ENCODE measurements at regions not wholly inside any gene's neighbourhood (a gene's known extent, or its start where the extent isn't known, plus 50 kb on each side); places are given as distances from the start of the nearest gene placed in this dataset.

DNA sequence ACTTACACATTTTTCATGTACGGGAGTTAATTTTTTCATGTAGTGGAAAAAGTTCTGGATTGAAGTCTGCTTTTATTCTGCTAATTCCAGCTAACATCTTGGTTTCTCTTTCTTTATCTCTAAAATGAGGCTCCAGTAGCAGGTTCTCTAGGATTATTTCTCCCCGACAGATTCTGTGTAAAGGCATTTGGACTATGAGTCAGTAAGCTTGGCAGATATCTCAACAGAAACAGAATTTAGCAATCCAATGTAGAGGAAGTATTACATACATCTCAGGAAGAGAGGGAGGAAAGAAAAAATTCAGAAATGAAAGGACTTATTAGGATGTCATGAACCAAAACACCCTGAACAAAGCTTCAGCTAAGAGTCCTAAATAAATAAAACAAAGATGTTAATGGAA lies 1682.3 kb upstream of the TENM3 start:
- TF ChIP-seq, protein P1, sequence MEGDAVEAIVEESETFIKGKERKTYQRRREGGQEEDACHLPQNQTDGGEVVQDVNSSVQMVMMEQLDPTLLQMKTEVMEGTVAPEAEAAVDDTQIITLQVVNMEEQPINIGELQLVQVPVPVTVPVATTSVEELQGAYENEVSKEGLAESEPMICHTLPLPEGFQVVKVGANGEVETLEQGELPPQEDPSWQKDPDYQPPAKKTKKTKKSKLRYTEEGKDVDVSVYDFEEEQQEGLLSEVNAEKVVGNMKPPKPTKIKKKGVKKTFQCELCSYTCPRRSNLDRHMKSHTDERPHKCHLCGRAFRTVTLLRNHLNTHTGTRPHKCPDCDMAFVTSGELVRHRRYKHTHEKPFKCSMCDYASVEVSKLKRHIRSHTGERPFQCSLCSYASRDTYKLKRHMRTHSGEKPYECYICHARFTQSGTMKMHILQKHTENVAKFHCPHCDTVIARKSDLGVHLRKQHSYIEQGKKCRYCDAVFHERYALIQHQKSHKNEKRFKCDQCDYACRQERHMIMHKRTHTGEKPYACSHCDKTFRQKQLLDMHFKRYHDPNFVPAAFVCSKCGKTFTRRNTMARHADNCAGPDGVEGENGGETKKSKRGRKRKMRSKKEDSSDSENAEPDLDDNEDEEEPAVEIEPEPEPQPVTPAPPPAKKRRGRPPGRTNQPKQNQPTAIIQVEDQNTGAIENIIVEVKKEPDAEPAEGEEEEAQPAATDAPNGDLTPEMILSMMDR (IDR thresholded peaks at IDR 0.05; ENCODE audit: low read depth, low read length): no peak
- in situ Hi-C loops (cut with HindIII; ENCODE audit: low sequenced_read_pairs): no loop called here
- DNase-seq (ENCODE audit: low read depth, low spot score): peak; percentile 61

DNA sequence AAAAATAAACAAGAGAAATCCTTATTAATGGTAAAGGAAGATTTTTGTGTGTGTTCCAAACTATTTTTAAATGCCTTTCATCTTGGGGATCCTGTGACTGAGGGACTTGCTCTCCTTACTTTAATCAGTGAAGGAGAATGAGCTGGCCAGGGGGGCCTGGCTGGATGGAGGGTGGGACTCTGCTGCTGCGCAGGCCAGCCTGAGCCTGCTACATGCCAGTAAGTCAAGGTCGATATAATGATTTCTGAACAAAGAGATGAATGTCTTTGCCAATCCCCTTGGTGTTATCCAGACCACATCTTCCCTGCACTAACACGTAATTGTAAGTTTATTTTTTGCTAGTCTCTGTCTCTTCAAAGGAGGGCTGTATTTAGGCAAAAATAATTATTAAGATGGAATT lies 1679.2 kb upstream of the TENM3 start:
- H3K4me3 ChIP-seq (ENCODE audit: low read depth, low read length): no peak overlapping the region
- in situ Hi-C loops (cut with HindIII; ENCODE audit: low sequenced_read_pairs): no loop called here
- TF ChIP-seq, protein P1 (IDR thresholded peaks at IDR 0.05; ENCODE audit: low read depth, low read length): no peak
- no peak for DNase-seq (ENCODE audit: low read depth, low spot score)

More for the DNA sequence above, 1682.3 kb upstream of the TENM3 start:
- H3K4me3 ChIP-seq (ENCODE audit: low read depth, low read length): no peak overlapping the region

DNA sequence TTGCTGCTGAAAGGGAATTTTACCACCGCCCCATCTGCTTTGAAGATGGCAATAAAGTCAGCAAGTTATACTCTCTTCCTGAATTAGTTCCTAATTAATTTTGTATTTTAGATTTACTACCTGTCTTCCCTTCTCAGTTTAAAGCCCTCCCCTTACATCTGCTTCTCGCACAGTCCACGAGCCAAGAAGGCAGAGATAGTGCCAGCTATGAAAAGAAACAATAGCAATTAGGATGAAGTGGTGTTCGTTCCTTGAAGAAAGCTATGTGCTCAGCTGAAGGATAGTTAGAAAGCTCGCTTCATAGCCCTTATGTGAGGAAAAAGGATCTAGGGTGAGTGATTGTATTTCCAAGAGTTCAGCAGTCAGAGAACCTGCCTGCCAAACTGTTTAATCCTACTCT lies 1678.8 kb upstream of the TENM3 start:
- H3K4me3 ChIP-seq (ENCODE audit: low read depth, low read length): no peak overlapping the region
- in situ Hi-C loops (cut with HindIII; ENCODE audit: low sequenced_read_pairs): no loop called here

DNA sequence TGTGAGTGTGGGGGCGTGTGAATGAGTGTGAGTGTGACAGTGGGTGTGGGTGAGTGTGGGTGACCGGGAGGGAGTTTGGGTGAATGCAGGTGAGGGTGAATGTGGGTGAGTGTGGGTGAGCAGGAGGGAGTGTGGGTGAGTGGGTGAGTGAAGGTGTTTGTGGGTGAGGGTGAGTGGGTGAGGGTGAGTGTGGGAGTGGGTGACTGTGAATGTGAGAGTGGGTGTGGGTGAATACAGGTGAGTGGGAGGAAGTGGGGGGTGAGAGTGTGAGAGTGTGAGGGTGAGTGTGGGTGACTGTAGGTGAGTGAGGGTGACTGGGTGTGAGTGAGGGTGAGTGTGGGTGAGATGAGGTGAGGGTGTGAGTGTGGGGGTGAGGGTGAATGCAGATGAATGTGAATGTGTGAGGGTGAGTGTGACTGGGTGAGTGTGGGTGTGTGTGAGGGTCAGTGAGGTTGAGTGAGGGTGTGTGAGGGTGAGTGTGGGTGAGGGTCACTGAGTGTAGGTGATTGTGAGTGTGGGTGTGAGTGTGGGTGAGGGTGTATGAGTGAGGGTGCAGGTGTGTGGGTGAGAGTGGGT lies 1677.3 kb upstream of the TENM3 start:
- TF ChIP-seq, protein P1 (IDR thresholded peaks at IDR 0.05; ENCODE audit: low read depth, low read length): no peak
- in situ Hi-C loops (cut with HindIII; ENCODE audit: low sequenced_read_pairs): no loop called here

More for the DNA sequence above, 1678.8 kb upstream of the TENM3 start:
- TF ChIP-seq, protein P1 (IDR thresholded peaks at IDR 0.05; ENCODE audit: low read depth, low read length): no peak
- no peak for DNase-seq (ENCODE audit: low read depth, low spot score)

DNA sequence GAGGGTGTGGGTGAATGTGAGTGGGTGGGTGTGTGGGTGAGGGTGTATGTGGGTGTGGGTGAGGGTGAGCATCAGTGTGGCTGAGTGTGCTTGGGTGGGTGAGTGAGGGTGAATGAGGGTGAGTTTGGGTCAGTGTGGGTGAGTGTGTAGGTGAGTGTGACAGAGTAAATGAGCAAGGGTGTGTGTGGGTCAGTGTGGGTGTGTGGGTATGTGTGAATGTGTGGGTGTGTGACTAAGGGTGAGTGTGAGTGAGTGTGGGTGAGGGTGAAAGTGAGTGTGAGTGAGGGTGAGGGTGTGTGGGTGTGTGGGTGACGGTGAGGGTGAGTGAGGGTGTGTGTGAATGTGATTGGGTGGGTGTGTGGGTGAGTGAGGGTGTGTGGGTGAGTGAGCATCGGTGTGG lies 1676.7 kb upstream of the TENM3 start:
- no peak overlapping the region for H3K4me3 ChIP-seq (ENCODE audit: low read depth, low read length)
- in situ Hi-C loops (cut with HindIII; ENCODE audit: low sequenced_read_pairs): no loop called here
- TF ChIP-seq, protein P1 (IDR thresholded peaks at IDR 0.05; ENCODE audit: low read depth, low read length): no peak
- no peak for DNase-seq (ENCODE audit: low read depth, low spot score)

More for the DNA sequence above, 1677.3 kb upstream of the TENM3 start:
- H3K4me3 ChIP-seq (ENCODE audit: low read depth, low read length): no peak overlapping the region
- DNase-seq (ENCODE audit: low read depth, low spot score): no peak

DNA sequence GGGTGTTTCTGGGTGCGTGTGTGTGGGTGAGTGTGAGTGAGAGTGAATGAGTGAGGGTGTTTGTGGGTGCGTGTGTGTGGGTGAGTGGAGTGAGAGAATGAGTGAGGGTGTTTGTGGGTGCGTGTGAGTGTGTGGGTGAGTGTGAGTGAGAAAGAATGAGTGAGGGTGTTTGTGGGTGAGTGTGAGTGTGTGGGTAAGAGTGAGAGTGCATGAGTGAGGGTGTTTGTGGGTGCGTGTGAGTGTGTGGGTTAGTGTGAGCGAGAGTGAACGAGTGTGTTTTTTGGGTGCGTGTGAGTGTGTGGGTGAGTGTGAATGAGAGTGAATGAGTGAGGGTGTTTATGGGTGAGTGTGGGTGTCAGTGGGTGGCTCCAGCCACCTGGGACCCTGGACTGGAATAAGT lies 1676.1 kb upstream of the TENM3 start:
- H3K4me3 ChIP-seq (ENCODE audit: low read depth, low read length): no peak overlapping the region
- TF ChIP-seq, protein P1 (IDR thresholded peaks at IDR 0.05; ENCODE audit: low read depth, low read length): no peak
- in situ Hi-C loops (cut with HindIII; ENCODE audit: low sequenced_read_pairs): no loop called here
- DNase-seq (ENCODE audit: low read depth, low spot score): no peak

Data from astrocyte of the spinal cord (primary cell).